Kidney epithelial cell (primary cell): ENCODE measurements at regions not wholly inside any gene's neighbourhood (a gene's known extent, or its start where the extent isn't known, plus 50 kb on each side); places are given as distances from the start of the nearest gene placed in this dataset.
"Not testable (repeated sequence)": the region's sequence is repeated elsewhere in the genome, so short reads cannot be mapped to it uniquely, and the experiment has no call there.

ENCODE experiments used
- DNase-seq: peaks from one replicate; pipeline ENCODE4 v3.0.0-alpha.2; 2010; ENCODE audit warnings: low read depth
- H3K27me3 ChIP-seq: 2 replicates; pipeline ENCODE4 v1.6.0; 2011; ENCODE audit warnings: low read length; ENCODE audit not compliant: control insufficient read depth, insufficient read depth
- H3K36me3 ChIP-seq: 2 replicates; pipeline ENCODE4 v1.5.1; 2011; ENCODE audit warnings: low read length; ENCODE audit not compliant: control insufficient read depth, insufficient read depth
- H3K4me3 ChIP-seq: 2 replicates; pipeline ENCODE4 v1.5.1; 2011; ENCODE audit warnings: low read depth, mild to moderate bottlenecking, control low read depth, low read length
- TF ChIP-seq, protein P1 (sequence below): IDR thresholded peaks from 2 replicates; pipeline ENCODE4 v1.5.1; 2011; ENCODE audit warnings: mild to moderate bottlenecking, moderate library complexity, low read length, control low read depth, inconsistent platforms; ENCODE audit not compliant: insufficient read depth, poor library complexity, severe bottlenecking

DNA sequence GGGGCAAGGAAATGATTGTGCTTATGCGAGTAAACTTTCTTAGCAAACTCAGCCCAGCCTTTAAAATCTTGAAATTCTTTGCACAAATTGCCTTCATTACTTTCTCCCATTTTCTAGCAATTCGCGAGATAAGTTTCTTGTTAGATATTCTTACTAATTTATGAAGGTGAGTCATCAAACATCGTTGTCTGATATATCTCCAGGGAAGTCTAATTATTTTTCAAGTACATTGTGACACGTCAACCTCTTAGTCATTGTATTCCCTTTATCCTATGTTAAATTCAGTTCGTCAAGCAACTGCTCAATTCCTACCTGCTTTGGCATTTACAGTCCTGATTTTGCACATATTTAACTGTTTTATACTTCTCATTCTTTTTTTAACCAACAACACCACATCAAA is 854.5 kb upstream of the CRIM1 start:
- DNase-seq, result no peak
- Histone ChIP-seq H3K4me3 (no peak overlapping the region), H3K36me3 (no peaks in the 10 kb centered on the region), H3K27me3 (no peaks in the 10 kb centered on the region)
- TF ChIP-seq, protein P1, sequence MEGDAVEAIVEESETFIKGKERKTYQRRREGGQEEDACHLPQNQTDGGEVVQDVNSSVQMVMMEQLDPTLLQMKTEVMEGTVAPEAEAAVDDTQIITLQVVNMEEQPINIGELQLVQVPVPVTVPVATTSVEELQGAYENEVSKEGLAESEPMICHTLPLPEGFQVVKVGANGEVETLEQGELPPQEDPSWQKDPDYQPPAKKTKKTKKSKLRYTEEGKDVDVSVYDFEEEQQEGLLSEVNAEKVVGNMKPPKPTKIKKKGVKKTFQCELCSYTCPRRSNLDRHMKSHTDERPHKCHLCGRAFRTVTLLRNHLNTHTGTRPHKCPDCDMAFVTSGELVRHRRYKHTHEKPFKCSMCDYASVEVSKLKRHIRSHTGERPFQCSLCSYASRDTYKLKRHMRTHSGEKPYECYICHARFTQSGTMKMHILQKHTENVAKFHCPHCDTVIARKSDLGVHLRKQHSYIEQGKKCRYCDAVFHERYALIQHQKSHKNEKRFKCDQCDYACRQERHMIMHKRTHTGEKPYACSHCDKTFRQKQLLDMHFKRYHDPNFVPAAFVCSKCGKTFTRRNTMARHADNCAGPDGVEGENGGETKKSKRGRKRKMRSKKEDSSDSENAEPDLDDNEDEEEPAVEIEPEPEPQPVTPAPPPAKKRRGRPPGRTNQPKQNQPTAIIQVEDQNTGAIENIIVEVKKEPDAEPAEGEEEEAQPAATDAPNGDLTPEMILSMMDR, result no peak

DNA sequence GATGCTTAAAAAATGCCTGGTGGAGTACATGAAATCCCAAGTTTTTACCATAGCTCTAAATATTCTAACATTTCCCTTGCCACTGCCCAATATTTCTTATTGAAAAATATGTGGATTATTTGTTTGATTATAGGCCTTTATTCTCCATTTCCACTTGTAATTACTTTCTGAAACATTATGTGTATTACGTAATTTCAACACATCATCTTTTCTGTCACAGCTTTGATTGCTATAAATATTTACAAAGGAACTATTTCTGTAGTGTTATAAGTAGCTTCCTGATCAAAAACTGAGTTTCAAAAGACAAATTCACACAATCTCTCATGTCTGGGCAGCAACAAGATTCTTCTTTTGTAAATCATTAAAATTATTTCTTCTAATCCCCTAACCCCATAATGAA is 859.6 kb upstream of the CRIM1 start:
- no peak overlapping the region for H3K4me3 ChIP-seq
- TF ChIP-seq, protein P1, result no peak
- no peaks in the 10 kb centered on the region for H3K27me3 ChIP-seq
- no peak for DNase-seq
- H3K36me3 ChIP-seq, result no peaks in the 10 kb centered on the region

DNA sequence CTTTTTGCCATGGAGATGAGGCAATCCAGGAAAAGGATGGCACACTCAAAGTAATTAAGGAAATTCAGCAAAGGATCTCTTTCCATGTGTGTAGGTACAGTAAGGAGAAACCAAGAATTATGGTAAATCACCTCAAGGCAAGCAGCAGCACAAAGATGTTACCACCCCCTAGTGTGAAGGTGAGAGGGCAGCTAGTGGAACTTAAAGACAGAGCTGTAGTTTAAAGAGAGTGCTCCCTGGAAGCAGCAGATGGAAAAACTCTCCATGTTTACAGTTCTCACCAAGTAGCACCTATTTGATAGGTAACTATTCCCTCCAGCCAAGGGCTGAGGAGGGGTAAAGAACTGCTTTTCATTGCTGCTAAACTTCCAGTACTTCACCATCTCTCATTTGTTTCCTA is 860.4 kb upstream of the CRIM1 start:
- H3K27me3 ChIP-seq, result no peaks in the 10 kb centered on the region
- no peaks in the 10 kb centered on the region for H3K36me3 ChIP-seq
- no peak for DNase-seq
- TF ChIP-seq, protein P1, result no peak
- H3K4me3 ChIP-seq, result no peak overlapping the region

DNA sequence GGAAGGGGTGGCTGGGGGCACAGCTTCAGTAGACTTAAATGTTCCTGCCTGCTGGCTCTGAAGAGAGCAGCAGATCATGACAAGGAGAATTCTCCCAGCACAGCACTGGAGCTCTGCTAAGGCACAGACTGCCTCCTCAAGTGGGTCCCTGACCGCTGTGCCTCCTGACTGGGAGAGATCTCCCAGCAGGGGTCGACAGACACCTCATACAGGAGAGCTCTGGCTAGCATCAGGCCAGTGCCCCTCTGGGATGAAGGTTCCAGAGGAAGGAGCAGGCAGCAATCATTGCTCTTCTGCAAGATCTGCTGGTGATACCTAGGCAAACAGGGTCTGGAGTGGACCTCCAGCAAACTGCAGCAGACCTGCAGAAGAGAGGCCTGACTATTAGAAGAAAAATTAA is 877.5 kb upstream of the CRIM1 start:
- not testable (repeated sequence) for H3K36me3 ChIP-seq, H3K27me3 ChIP-seq, DNase-seq, H3K4me3 ChIP-seq

DNA sequence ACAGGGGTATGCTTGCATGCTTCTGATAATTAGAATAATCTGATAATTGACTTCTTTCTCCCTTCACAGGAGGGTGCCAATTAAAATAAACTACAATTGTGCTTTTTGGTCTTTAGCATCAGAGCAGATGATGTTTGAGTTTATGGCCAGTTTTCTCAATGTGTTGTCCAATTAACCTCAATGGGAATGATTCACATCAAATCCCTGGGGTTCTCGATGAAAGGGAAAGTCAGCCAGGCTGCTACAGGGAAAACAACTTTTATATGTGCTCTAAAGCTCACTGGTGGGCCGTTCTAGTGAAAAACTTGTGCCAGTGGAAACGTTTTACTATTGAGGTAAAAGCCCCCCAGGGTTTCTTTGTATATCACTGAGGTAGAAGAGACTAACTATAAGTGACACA is 887.3 kb upstream of the CRIM1 start:
- TF ChIP-seq, protein P1, result no peak
- no peaks in the 10 kb centered on the region for H3K27me3 ChIP-seq
- no peak for DNase-seq
- H3K4me3 ChIP-seq, result no peak overlapping the region
- no peaks in the 10 kb centered on the region for H3K36me3 ChIP-seq

DNA sequence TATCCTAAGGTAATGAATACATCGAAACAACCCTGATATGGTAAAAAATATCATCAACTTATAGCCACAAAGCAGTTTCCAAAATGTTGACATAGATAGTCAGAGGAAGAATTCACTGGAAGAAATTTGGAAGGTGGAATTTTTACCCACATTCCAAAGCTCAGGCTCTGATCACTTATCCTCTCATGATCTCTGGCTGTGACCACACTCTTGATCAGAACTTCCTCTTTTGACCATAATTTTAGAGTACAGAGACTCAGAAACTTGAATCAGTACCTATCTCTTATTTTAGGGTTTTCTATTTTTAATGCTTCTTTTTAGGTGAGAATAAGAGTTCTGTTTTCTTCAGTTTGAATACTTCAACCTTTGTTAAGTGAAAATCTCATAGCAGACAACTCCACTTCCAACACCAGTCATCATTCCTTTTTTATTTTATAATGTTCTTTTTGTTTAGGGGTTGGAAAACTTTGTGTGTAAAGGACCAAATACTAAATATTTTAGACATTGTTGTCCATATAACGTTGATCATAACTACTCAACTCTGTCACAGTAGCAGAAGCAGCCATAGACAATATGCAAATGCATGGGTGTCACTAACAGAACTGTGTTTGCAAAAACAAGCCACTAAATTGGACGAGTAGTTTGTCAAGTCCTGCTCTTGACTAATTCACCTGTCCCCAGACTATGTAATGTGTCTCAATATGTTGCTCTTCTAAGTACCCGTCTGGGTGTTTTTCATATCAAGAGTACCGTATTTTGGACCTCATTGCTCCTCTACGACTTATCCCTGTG is 891.6 kb upstream of the CRIM1 start:
- no peak overlapping the region for H3K4me3 ChIP-seq
- TF ChIP-seq, protein P1, result no peak
- no peaks in the 10 kb centered on the region for H3K36me3 ChIP-seq
- H3K27me3 ChIP-seq, result no peaks in the 10 kb centered on the region
- no peak for DNase-seq
